ENCODE measurements at regions not wholly inside any gene's neighbourhood (a gene's known extent, or its start where the extent isn't known, plus 50 kb on each side); places are given as distances from the start of the nearest gene placed in this dataset.

DNA sequence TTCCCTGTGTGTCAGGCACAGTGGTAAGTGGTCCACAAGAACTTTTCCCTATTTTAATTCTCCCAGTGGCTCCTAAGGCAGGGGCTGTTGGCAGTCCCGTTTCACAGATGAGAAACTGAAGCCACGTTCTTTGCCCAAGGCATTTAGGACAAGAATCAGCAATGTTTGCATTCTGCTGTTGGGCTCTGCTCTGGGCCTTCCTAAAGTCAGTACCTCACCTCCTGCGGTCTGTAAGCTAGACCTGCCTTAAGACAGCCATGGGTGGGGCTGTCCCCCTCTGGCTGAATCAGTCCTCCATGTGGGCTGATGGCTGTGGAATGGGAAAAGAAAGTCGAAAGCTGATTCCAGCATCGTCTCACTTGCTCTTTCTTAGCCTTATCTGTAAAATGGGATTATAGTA, 304.8 kb downstream of the MAF start:
- TF ChIP-seq, protein P1, sequence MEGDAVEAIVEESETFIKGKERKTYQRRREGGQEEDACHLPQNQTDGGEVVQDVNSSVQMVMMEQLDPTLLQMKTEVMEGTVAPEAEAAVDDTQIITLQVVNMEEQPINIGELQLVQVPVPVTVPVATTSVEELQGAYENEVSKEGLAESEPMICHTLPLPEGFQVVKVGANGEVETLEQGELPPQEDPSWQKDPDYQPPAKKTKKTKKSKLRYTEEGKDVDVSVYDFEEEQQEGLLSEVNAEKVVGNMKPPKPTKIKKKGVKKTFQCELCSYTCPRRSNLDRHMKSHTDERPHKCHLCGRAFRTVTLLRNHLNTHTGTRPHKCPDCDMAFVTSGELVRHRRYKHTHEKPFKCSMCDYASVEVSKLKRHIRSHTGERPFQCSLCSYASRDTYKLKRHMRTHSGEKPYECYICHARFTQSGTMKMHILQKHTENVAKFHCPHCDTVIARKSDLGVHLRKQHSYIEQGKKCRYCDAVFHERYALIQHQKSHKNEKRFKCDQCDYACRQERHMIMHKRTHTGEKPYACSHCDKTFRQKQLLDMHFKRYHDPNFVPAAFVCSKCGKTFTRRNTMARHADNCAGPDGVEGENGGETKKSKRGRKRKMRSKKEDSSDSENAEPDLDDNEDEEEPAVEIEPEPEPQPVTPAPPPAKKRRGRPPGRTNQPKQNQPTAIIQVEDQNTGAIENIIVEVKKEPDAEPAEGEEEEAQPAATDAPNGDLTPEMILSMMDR (optimal IDR thresholded peaks at IDR 0.05 in 1 of 3, IDR thresholded peaks at IDR 0.05 in 1 of 3, conservative IDR thresholded peaks at IDR 0.05 in 1 of 3; ENCODE audit: extremely low read depth in 1 of 3, insufficient read depth in 2 of 3, low read length in 3 of 3): no peak
- TF ChIP-seq EZH2 (IDR thresholded peaks at IDR 0.05; ENCODE audit: low read length): no peak

Data from keratinocyte (primary cell).